Stimulated activated CD4-positive, alpha-beta T cell treated with anti-CD3 and anti-CD28 coated beads, Interleukin-4, amount 100 ng/mL, for 4 hours (primary cell): ENCODE measurements at regions not wholly inside any gene's neighbourhood (a gene's known extent, or its start where the extent isn't known, plus 50 kb on each side); places are given as distances from the start of the nearest gene placed in this dataset.

ENCODE experiments used
- DNase-seq, 2 experiments: peaks; one replicate each; pipeline ENCODE4 v3.0.0-alpha.2; 2020

DNA sequence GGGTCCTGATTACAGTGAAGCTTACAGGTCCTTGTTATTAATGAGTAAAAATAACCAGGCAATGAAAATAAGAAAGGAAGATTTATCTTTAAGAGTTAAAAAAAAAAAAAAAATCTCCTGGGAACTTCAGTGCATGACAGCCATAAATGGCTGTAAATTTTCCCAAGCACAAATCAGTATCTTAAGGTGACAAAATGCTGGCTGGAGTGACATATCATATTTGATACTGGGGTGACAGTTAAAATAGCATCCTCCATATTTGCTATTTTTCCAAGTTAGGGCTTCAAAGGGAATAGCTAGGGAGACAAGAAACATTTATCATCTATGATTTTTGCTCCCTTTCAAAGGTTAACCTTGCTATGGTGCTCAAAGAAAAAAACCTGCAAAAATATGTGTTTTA, 226.6 kb downstream of the PRDM2 start:
- DNase-seq = no peak

DNA sequence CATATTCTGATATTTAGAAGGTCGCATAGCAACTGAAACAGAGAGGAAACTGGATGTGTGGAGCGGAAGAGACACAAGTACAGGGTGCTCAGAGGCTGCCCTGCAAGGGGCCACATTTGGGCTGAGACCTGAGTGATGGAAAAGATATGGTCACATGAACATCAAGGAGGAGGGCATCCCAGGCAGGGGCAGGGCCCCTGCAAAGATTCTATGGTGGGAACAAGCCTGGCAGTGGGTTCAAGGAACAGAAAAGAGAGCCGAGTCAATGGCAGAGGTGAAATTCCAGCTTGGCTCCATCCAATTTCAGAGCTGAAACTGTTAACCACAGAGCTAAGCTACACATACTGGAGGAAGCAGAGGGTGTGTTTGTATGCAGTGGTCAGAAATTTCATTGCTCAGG, 227.7 kb downstream of the PRDM2 start:
- DNase-seq = no peak

- DNase-seq = no peak
These were observed 229.3 kb downstream of the PRDM2 start for GRCh38 chr1:13929313-13929712.

DNA sequence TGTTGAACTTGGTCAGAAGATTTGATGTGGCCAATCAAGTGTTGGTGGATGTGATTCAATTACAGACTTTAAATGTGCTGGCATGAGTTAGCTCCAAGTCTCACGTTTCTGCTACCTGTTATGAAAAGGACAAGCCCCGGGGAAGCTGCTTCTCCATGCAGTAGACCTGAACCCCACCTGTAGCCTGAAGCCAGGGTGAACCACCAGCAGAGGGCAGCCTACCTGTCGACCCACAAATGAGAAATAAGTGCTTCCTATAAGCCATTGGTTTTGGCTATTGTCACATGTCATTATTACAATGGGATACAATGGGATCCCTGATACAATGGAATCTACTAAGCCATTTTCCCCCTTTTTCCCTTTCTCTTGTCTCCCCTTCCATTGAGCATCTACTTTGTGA, 230.2 kb downstream of the PRDM2 start:
- peak in 1 of 2 experiments; percentile 11 for DNase-seq

- no peak for DNase-seq
These were observed 231.2 kb downstream of the PRDM2 start for GRCh38 chr1:13931226-13931625.

- DNase-seq = no peak
These were observed 235.3 kb downstream of the PRDM2 start for GRCh38 chr1:13935336-13935735.

DNA sequence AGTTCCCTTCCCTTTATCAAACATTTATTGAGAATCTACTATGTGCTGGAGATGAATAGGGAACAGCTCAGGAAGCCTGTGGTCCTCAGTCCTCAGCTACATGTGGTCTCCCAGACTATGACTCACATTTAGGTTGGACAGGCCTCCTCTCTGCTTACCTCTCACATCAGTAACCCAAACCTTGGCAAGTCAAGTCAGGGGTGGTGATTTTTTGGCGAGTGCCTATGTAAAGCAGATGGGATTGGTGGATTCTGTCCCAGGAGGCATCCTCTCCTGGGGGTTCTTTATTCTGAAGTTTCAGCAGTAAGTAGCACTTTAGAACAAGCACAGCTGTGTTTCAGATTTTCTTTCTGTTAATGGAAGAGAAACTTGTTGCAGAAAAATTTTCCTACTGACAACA, 241.3 kb downstream of the PRDM2 start:
- no peak for DNase-seq

DNA sequence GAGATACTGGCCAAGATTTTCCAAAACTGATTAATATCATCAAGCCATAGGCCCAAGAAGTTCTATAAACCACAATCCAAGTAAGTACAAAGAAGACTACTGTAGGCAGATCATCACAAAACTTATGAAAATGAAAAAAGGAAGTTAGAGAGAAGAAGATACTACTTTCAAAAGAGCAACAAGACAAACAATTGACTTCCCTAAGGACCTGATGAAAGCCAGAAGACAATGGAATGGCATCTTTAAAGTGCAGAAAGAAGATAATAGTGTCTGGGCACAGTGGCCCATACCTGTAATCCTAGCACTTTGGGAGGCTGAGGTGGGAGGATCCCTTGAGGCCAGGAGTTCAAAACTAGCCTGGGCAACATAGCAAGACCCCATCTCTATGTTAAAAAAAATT, 243.1 kb downstream of the PRDM2 start:
- DNase-seq = no peak

DNA sequence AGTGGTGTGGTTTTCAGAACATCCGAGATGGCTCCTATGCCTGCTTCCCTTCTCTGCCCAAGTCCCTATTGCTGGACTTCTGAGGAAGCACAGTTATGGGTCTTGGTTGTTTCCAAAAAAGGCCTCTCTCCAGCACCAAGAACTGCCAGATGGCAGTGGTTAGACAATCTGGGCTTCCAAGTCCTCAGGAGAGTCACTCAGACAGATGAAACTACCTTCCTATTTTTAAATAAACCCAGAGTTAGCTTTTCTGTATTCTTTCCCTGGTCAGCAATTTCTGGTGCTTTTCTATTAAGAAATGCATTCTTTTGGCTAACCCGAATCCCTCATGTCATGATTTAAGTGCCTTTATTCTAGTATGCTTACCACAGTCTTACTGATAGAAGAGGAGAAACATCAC, 245.9 kb downstream of the PRDM2 start:
- no peak for DNase-seq

DNA sequence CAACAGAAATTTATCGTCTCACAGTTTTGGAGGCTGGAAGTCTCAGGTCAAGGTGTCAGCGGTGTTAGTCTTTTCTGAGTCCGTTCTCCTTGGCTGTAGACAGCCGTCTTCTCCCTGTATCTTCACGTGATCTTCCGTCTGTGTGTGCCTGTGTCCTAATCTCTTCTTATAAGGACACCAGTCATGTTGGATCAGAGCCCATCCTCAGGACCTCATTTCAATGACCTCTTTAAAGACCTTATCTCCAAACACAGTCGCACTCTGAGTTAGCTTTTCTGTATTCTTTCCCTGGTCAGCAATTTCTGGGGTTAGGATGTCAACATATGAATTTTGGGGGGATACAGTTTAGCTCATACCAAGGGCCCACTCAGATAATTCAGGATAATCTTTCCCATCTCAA, 247.7 kb downstream of the PRDM2 start:
- DNase-seq = no peak

DNA sequence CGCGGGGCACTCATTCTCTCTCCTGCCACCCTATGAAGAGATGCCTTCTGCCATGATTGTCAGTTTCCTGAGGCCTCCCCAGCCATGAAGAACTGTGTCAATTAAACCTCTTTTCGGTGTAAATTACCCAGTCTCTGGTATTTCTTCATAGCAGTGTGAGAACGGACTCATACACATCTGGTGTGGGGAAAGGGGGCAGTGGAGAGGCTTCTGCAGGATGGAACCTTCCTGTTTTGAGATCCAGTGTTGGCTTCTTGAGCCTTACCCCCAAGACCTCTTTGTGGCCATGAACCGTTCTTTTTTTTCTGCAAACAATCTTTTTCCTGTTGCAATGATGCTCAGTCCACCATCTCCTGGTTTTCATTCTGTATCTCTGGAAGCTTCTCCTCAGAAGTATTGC, 248.4 kb downstream of the PRDM2 start:
- no peak for DNase-seq

DNA sequence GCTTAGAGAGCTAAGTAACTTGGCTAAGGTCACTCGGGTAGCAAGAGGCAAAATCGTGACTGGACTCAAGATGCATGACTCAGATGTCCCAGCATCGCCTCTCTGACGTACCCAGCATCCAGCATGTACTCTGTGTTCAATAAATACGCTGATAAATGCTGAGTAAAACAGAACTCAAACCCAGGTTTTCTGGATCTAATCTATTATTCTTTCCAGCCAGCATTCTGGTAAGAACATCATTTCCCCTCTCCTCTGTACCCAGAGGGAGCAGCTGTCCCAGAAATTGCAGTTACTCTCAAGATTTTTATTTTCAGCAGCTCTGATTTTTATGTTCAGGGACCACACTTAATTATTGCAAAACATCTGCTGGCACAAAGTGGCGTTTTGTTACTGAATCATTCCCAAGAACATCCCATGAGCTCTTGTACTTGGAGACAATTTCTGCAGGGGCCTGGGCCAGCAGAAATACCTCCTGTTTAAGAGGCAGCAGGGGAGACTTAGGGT, 249.0 kb downstream of the PRDM2 start:
- no peak for DNase-seq

- no peak for DNase-seq
These were observed 249.6 kb downstream of the PRDM2 start for GRCh38 chr1:13949546-13949945.

GRCh38 chr1:13950637-13951036, 250.6 kb downstream of the PRDM2 start:
- DNase-seq = no peak

GRCh38 chr1:13951793-13952751, 252.1 kb downstream of the PRDM2 start:
- DNase-seq = no peak

- no peak for DNase-seq
These were observed 253.0 kb downstream of the PRDM2 start for GRCh38 chr1:13952985-13953384.

- no peak for DNase-seq
These were observed 256.4 kb downstream of the PRDM2 start for GRCh38 chr1:13956393-13956792.

DNA sequence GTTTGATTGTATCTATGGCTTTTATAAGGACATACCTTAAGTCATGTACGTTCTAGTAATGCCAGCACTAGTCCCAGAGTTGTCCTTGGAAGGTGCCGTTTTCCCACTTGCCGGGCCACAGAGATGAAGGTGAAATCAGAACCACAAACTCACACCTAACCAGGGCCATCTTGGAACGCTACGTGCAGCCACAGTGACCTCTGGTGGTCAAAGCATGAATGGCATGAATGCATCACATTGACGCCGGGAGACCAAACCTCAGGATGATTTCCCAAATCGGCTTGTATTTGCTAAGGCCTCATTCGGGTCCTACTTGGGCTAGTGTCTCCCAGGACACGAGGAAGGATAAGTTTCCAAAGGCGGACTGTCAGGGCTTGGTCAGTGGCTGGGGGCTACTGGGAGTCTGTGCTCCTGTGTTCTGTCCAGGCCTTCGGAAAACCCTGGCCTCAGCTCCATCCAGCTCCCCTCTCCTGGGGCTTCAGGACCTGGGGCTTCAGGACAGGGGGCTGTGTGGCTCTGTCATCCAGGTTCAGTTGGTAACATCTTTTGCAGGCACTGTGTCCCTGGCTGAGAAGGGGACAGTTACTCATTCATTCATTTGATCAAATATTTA, 260.5 kb downstream of the PRDM2 start:
- DNase-seq = peak; percentile 41 to 57

GRCh38 chr1:13964768-13965167, 264.8 kb downstream of the PRDM2 start:
- no peak for DNase-seq

GRCh38 chr1:13965770-13966398, 265.9 kb downstream of the PRDM2 start:
- no peak for DNase-seq

GRCh38 chr1:13967707-13968106, 267.7 kb downstream of the PRDM2 start:
- DNase-seq = no peak

GRCh38 chr1:13968361-13968760, 268.4 kb downstream of the PRDM2 start:
- no peak for DNase-seq

GRCh38 chr1:13970631-13971247, 270.8 kb downstream of the PRDM2 start:
- DNase-seq = no peak
